ENCODE measurements at regions not wholly inside any gene's neighbourhood (a gene's known extent, or its start where the extent isn't known, plus 50 kb on each side); places are given as distances from the start of the nearest gene placed in this dataset.

DNA sequence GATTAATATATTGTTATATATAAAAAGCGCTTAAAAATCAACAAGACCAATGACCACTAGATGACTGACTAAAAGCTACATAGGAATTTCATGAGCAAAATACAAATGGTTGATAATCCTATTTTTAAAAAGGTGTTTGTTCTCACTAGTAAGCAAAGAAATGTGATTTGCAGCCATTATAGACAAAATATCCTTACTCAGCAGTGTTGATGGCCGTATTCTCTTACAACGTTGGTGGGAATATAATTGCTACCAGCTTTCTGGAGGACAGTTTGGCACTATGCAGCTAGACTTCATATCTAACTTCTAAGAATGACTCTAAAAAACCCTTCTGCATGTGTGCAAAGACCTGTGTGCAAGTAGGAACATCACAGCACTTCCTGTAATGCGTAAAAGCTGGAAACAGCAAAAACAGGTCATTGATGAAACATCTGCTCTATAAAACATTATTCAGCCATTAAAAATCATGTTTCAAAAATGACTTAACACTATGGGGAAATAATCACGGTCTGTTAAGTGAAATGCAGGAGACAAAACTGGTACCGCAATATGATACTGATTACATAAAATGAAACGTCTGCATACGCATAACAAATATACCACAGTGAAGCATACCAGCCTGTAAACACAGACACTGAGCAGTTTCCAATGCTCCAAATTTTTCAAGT, 70.1 kb upstream of the LINC01488 start:
- Mint-ChIP-seq H3K4me1 (no peaks in the 10 kb centered on the region), H3K4me3 (no peak overlapping the region), H3K27ac (no peak overlapping the region), H3K36me3 (ENCODE audit: low read depth) (no peaks in the 10 kb centered on the region), H3K9me3 (no peaks in the 10 kb centered on the region), H3K27me3 (ENCODE audit: insufficient read depth) (no peaks in the 10 kb centered on the region)
- Histone ChIP-seq H3K4me3 (ENCODE audit: low read length) (no peak overlapping the region), H3K36me3 (ENCODE audit: control insufficient read depth, insufficient read depth, low read length) (no peaks in the 10 kb centered on the region), H3K4me1 (ENCODE audit: control insufficient read depth, insufficient read depth, low read length) (no peaks in the 10 kb centered on the region), H3K27me3 (ENCODE audit: control insufficient read depth, insufficient read depth, low read length, poor library complexity, severe bottlenecking) (no peaks in the 10 kb centered on the region), H3K27ac (ENCODE audit: low read depth, low read length) (no peak overlapping the region), H3K9me3 (ENCODE audit: control insufficient read depth, low read length) (no peaks in the 10 kb centered on the region), H3K9ac (ENCODE audit: extremely low read depth, low read length, poor library complexity, severe bottlenecking) (no peak overlapping the region)
- TF ChIP-seq, protein P1, sequence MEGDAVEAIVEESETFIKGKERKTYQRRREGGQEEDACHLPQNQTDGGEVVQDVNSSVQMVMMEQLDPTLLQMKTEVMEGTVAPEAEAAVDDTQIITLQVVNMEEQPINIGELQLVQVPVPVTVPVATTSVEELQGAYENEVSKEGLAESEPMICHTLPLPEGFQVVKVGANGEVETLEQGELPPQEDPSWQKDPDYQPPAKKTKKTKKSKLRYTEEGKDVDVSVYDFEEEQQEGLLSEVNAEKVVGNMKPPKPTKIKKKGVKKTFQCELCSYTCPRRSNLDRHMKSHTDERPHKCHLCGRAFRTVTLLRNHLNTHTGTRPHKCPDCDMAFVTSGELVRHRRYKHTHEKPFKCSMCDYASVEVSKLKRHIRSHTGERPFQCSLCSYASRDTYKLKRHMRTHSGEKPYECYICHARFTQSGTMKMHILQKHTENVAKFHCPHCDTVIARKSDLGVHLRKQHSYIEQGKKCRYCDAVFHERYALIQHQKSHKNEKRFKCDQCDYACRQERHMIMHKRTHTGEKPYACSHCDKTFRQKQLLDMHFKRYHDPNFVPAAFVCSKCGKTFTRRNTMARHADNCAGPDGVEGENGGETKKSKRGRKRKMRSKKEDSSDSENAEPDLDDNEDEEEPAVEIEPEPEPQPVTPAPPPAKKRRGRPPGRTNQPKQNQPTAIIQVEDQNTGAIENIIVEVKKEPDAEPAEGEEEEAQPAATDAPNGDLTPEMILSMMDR (conservative IDR thresholded peaks at IDR 0.05): no peak
- DNase-seq: no peak
- WGBS, 2 experiments (ENCODE audit: insufficient coverage in 1 of 2, insufficient read length in 1 of 2): 92% methylated on average over 5 to 7 of the region's 8 CpGs

GRCh38 chr11:69413015-69413801, 68.3 kb upstream of the LINC01488 start:
- 84 to 92% methylated on average over 10 to 16 of the region's 16 CpGs for WGBS, 2 experiments (ENCODE audit: insufficient coverage in 1 of 2, insufficient read length in 1 of 2)
- no peak for DNase-seq
- Histone ChIP-seq H3K27ac (ENCODE audit: low read depth, low read length) (no peak overlapping the region), H3K9me3 (ENCODE audit: control insufficient read depth, low read length) (no peaks in the 10 kb centered on the region), H3K9ac (ENCODE audit: extremely low read depth, low read length, poor library complexity, severe bottlenecking) (no peak overlapping the region), H3K4me3 (ENCODE audit: low read length) (no peak overlapping the region), H3K27me3 (ENCODE audit: control insufficient read depth, insufficient read depth, low read length, poor library complexity, severe bottlenecking) (no peaks in the 10 kb centered on the region), H3K36me3 (ENCODE audit: control insufficient read depth, insufficient read depth, low read length) (no peaks in the 10 kb centered on the region), H3K4me1 (ENCODE audit: control insufficient read depth, insufficient read depth, low read length) (no peaks in the 10 kb centered on the region)
- Mint-ChIP-seq H3K4me1 (no peaks in the 10 kb centered on the region), H3K27ac (no peak overlapping the region), H3K9me3 (no peaks in the 10 kb centered on the region), H3K4me3 (no peak overlapping the region), H3K36me3 (ENCODE audit: low read depth) (no peaks in the 10 kb centered on the region), H3K27me3 (ENCODE audit: insufficient read depth) (no peaks in the 10 kb centered on the region)
- TF ChIP-seq, protein P1 (conservative IDR thresholded peaks at IDR 0.05): no peak

- Histone ChIP-seq H3K4me1 (ENCODE audit: control insufficient read depth, insufficient read depth, low read length) (no peaks in the 10 kb centered on the region), H3K4me3 (ENCODE audit: low read length) (no peak overlapping the region), H3K36me3 (ENCODE audit: control insufficient read depth, insufficient read depth, low read length) (no peaks in the 10 kb centered on the region), H3K27ac (ENCODE audit: low read depth, low read length) (no peak overlapping the region), H3K9me3 (ENCODE audit: control insufficient read depth, low read length) (no peaks in the 10 kb centered on the region), H3K27me3 (ENCODE audit: control insufficient read depth, insufficient read depth, low read length, poor library complexity, severe bottlenecking) (no peaks in the 10 kb centered on the region), H3K9ac (ENCODE audit: extremely low read depth, low read length, poor library complexity, severe bottlenecking) (no peak overlapping the region)
- Mint-ChIP-seq H3K4me1 (no peaks in the 10 kb centered on the region), H3K27ac (no peak overlapping the region), H3K27me3 (ENCODE audit: insufficient read depth) (no peaks in the 10 kb centered on the region), H3K4me3 (no peak overlapping the region), H3K9me3 (no peaks in the 10 kb centered on the region), H3K36me3 (ENCODE audit: low read depth) (no peaks in the 10 kb centered on the region)
- TF ChIP-seq, protein P1 (conservative IDR thresholded peaks at IDR 0.05): no peak
- 92 to 96% methylated on average over 3 to 4 of the region's 4 CpGs for WGBS, 2 experiments (ENCODE audit: insufficient coverage in 1 of 2, insufficient read length in 1 of 2)
- DNase-seq: no peak
Measured at GRCh38 chr11:69413993-69414392, 67.5 kb upstream of the LINC01488 start.

Measured in endodermal cell (in vitro differentiated cells).